ENCODE measurements at regions not wholly inside any gene's neighbourhood (a gene's known extent, or its start where the extent isn't known, plus 50 kb on each side); places are given as distances from the start of the nearest gene placed in this dataset.

GRCh38 chr20:52619671-52620070 is 352.5 kb upstream of the TSHZ2 start:
- no peak for TF ChIP-seq EGR1 (IDR thresholded peaks at IDR 0.05)
- TF ChIP-seq TAF1 (IDR thresholded peaks at IDR 0.05; ENCODE audit: low read depth), result no peak
- TF ChIP-seq EP300 (IDR thresholded peaks at IDR 0.05; ENCODE audit: borderline replicate concordance), result no peak
- TF ChIP-seq, protein P1, sequence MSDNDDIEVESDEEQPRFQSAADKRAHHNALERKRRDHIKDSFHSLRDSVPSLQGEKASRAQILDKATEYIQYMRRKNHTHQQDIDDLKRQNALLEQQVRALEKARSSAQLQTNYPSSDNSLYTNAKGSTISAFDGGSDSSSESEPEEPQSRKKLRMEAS (IDR thresholded peaks at IDR 0.05), result no peak
- TF ChIP-seq RAD21 (IDR thresholded peaks at IDR 0.05; ENCODE audit: low read depth), result no peak
- TF ChIP-seq FOXM1 (IDR thresholded peaks at IDR 0.05; ENCODE audit: borderline replicate concordance, low read depth), result no peak
- TF ChIP-seq TEAD4 (IDR thresholded peaks at IDR 0.05), result no peak
- TF ChIP-seq, protein P2, sequence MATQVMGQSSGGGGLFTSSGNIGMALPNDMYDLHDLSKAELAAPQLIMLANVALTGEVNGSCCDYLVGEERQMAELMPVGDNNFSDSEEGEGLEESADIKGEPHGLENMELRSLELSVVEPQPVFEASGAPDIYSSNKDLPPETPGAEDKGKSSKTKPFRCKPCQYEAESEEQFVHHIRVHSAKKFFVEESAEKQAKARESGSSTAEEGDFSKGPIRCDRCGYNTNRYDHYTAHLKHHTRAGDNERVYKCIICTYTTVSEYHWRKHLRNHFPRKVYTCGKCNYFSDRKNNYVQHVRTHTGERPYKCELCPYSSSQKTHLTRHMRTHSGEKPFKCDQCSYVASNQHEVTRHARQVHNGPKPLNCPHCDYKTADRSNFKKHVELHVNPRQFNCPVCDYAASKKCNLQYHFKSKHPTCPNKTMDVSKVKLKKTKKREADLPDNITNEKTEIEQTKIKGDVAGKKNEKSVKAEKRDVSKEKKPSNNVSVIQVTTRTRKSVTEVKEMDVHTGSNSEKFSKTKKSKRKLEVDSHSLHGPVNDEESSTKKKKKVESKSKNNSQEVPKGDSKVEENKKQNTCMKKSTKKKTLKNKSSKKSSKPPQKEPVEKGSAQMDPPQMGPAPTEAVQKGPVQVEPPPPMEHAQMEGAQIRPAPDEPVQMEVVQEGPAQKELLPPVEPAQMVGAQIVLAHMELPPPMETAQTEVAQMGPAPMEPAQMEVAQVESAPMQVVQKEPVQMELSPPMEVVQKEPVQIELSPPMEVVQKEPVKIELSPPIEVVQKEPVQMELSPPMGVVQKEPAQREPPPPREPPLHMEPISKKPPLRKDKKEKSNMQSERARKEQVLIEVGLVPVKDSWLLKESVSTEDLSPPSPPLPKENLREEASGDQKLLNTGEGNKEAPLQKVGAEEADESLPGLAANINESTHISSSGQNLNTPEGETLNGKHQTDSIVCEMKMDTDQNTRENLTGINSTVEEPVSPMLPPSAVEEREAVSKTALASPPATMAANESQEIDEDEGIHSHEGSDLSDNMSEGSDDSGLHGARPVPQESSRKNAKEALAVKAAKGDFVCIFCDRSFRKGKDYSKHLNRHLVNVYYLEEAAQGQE (IDR thresholded peaks at IDR 0.05; ENCODE audit: low read depth), result no peak
- no peak for TF ChIP-seq TCF12 (IDR thresholded peaks at IDR 0.05; ENCODE audit: low read depth)
- no peak for TF ChIP-seq ZBTB7A (IDR thresholded peaks at IDR 0.05; ENCODE audit: low read depth)
- TF ChIP-seq CEBPB (IDR thresholded peaks at IDR 0.05), result no peak
- TF ChIP-seq CREB1 (IDR thresholded peaks at IDR 0.05; ENCODE audit: low read depth), result no peak
- no peak for TF ChIP-seq YY1 (IDR thresholded peaks at IDR 0.05; ENCODE audit: low read depth)
- TF ChIP-seq NFIC (IDR thresholded peaks at IDR 0.05), result no peak
